NOMO-1 (cell line): ENCODE measurements at regions not wholly inside any gene's neighbourhood (a gene's known extent, or its start where the extent isn't known, plus 50 kb on each side); places are given as distances from the start of the nearest gene placed in this dataset.
"Not testable (repeated sequence)": the region's sequence is repeated elsewhere in the genome, so short reads cannot be mapped to it uniquely, and the experiment has no call there.

Experiments
- DNase-seq, 2 experiments: peaks; one replicate each; lab custom pipeline; 2025; ENCODE audit not compliant: unreplicated experiment in 2 of 2; lab: John Stamatoyannopoulos, UW

GRCh38 chr4:188987011-188987410, 847.8 kb downstream of the TRIML1 start:
- no peak for DNase-seq

GRCh38 chr4:188988131-188988530, 848.9 kb downstream of the TRIML1 start:
- no peak for DNase-seq

GRCh38 chr4:188989371-188989770, 850.1 kb downstream of the TRIML1 start:
- no peak for DNase-seq

DNA sequence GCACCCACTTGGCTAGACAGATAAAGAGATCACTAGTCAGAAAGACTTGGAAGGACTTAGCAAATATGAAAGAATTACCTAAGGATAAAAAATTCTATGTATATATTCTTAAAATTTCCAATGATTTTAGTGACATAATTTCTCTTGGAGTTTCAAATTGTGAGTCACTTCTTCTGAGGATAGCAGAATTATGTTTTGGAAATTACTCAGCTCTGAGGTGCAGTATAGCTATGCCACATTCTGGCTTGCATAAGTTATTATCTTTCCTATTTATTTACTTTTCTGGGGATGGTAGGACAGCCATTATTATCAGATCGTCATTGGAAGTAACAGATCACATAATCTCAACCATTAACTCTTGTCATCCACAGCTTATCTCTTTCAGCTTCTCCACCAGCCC, 853.5 kb downstream of the TRIML1 start:
- no peak for DNase-seq

DNA sequence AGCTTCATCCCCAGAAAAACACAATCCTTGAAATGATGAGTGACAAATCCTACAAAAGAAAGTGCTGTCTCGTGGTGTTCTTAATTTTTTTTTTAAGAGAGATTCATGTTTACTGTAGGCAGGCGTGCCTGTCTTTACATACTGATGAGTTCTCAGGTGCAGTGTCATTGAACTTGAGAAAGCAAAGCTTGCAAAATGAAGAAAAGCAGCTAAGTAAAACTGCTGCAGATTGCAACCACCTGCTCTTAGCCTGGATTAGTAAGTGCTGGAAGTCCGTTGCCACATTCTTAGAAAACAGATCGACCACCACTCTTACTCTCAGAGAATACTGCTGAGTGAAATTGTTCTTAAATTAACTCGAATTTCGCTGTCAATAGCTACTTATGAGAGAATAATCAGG, 854.6 kb downstream of the TRIML1 start:
- no peak for DNase-seq

DNA sequence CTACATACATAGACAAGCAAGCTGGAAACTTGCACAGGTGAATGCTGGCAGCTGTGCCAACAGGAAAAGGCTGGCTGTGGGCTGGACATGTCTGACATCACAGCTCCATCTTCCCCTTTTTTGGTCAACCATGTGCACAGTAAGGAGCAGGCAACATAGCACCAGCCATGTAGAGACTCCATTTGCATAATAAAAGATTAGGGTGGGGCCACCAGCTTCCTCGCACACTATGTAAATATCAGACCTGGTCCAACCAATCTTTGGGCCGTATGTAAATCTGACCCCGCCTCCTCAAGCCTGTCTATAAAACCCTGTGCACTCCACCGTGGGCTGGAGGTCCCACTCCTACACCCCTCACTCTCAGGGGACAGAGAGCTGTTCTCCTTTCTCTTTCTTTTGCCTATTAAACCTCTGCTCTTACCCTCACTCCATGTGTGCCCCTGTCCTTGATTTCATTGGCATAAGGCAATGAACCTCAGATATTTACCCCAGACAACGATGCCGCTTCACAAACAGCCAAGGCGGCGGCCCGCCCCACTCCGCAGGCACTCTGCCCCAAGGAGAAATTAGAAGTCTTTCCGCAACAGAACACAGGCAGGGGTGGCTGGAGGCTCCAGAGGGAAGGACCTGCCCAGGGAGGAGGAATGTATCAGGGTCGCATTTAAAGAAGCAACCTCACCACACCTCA, 862.2 kb downstream of the TRIML1 start:
- DNase-seq, result no peak

- no peak for DNase-seq
These were observed 862.8 kb downstream of the TRIML1 start for GRCh38 chr4:189001971-189002450.

DNA sequence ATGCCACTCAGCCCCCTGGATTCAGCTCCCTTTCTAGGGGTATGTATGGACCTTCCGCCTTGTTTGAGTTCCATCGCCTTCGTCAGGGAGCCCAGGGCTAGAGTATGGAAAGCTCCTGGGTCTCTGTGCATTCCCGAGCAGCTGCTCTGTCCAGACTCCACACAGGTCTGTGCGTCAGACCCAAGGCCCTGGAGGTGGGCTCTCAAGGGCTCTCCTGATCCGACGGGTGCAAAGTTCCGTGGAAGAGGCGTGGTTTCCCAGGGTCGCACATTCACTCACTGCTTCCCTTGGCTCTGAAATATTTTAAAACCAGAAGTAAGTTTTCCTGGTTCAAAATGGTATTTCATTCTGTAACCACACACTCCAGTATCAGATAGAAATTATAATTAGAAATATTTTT, 863.2 kb downstream of the TRIML1 start:
- no peak for DNase-seq

GRCh38 chr4:189010452-189011217, 871.4 kb downstream of the TRIML1 start:
- not testable (repeated sequence) for DNase-seq

- no peak for DNase-seq
These were observed 882.6 kb downstream of the TRIML1 start for GRCh38 chr4:189021831-189022230.

DNA sequence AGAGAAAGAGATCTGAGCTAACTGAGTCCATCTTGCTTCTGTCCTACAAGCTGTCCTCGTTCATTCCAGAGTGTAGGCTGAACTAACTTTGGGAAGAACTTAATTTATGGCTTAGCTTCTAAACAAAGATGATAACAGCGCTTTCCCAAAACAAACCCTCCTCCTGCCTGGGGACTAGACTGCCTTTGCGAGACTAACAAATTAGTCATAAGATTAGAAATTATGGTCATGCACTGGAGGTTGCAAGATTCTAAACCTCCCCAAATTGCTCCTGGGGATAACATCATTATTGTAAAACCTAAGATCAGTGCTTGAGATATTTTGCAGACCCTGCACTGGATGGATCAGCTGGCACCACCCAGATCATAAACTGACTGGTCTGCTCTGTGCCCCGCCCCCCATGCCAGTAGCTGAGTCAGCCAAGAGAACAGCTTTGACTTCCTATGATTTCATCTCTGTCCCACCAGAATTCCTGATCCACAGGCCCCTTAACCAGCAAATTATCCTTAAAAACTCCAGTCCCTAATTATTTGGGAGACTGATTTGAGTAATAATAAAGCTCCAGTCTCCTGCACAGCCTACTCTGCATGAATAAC, 883.3 kb downstream of the TRIML1 start:
- DNase-seq, result no peak

DNA sequence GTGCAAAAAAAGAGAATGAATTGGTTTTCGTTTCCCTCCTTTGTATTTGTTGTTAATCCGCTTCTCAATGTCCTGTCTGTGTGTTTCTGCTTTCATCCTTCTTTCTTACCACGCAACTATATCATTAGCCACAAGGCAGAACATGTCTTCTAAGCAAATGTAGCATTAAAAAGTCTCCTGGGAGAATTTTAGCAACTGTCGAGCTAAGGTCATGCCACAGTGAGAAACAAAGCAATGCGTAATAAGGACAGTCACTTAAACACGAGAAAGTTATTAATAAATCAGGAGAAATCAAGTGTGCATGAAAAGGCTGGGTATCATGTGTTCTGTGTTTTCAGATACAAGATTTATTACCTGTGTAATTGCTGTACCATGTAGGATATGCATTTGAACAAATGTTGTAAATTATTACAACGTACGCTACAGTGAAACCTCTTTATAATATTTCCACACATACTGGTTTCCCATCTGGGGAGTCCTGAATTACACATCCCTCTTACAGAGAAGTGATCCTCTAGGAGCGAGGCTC, 890.8 kb downstream of the TRIML1 start:
- DNase-seq, result no peak

DNA sequence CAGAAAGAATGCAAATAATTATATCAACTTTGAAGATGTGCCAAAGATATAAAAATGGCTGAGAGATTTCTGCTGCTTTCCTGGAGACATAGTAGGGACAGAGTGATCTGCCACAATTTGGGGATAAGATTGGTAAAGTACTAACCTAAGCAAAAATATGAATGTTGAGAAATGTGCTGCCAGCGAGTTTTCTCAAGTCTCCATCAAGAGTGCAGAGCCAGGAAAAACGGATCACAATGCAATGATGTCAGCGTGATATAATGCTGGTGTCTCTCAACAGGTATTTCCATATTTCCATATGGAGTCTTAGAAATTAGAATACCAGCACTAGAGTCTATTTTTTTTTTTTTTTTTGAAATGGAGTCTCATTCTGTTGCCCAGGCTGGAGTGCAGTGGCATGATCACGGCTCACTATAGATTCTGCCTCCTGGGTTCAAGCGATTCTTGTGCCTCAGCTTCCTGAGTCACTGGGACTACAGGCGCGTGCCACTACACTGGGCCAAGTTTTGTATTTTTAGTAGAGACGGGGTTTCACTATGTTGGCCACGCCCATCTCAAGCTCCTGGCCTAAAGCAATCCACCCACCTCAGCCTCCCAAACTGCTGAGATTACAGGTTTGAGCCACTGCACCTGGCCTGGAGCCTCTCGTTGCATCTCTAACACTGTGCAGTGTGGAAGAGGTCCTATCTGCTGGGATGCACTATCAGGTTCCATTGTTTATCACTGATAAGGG, 893.5 kb downstream of the TRIML1 start:
- DNase-seq, result no peak

DNA sequence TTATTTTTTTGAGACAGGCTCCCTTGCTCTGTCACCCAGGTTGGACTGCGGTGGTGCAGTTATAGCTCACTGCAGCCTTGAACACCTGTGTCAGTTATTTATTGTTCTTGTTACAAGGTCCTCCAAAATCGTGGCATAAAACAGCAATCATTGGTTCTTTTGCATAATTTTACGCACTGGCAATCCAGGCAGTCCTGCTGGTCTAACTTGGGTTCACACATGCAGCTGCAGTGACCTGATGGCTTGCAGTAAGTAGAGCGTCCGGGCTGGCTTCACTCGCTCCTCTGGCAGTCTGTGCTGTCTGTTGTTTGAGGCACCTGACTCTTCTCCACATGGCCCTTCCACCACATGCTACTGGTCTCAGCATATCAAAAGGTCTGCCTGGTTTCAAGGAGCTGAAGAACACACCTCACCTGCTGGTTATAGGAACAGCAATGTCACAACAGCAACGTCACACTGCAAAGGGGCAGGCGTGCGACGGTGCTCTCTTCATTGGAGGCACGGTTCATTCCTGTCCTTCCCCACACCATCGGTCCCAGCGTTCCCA, 894.6 kb downstream of the TRIML1 start:
- DNase-seq, result no peak

DNA sequence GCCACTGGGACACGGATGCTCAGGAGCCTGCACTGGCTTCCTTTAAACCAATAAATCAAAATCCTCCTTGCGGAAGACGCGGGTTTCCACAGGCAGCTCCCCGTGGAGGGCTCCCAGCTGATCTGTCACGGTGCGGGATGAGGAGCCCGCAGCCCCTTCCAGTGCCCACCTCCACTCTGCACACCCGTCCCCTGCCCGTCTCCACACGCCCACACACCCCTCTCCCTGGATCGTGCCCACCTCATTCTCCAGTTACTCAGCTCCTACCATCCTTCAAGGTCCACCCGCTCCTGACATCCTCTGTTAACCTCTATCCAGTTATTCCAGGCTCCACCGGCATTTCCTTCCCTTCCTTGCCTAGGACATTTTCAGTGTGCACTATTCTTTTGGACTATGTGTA, 895.9 kb downstream of the TRIML1 start:
- DNase-seq, result no peak

- DNase-seq, result no peak
These were observed 896.4 kb downstream of the TRIML1 start for GRCh38 chr4:189035654-189036053.

- DNase-seq, result no peak
These were observed 897.7 kb downstream of the TRIML1 start for GRCh38 chr4:189036906-189037305.

DNA sequence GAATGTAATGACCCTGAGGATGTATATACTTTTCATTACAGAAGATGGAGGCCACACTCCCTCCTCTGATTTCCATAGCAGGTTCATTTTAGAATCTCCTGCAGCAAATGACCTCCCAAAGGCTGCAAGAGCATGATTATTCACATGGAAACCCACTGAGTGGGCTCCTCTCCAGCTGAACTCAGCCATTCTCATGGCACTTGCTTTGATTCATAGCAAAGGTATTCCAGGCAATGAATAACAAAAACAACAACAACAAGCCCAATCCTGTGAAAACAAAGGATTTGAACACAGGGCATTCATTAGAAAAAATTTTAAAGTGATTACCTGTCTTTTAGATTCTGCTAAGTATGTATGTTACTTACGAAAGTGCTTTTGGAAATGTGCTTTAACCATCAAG, 894.0 kb upstream of the FRG1 start:
- no peak for DNase-seq

- no peak for DNase-seq
These were observed 892.6 kb upstream of the FRG1 start for GRCh38 chr4:189048119-189048518.

DNA sequence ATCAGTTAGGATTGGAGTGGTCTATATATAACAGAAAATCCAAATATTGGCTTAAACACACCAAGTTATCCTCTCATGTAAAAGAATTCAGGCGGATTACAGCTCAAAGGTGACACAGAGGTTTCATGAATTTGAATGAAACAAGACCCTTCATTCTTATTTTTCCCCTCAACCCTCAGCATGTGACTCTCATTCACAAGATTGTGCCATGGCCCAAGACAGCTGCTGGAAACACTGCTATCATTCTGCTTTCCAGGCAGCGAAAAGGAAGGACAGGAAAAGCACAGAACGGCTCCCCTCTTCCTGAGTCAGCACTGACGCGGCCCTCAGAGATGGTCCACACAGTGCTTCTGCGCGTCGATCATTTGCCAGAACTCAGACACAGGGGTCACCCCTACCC, 891.0 kb upstream of the FRG1 start:
- DNase-seq, result no peak

GRCh38 chr4:189050643-189051042, 890.0 kb upstream of the FRG1 start:
- DNase-seq, result no peak
